Stimulated activated CD8-positive, alpha-beta memory T cell treated with anti-CD3 and anti-CD28 coated beads, Interleukin-12 subunit alpha, Interleukin-12 subunit beta, amount 100 ng/mL, for 24 hours (primary cell): ENCODE measurements at regions not wholly inside any gene's neighbourhood (a gene's known extent, or its start where the extent isn't known, plus 50 kb on each side); places are given as distances from the start of the nearest gene placed in this dataset.
"Not testable (repeated sequence)": the region's sequence is repeated elsewhere in the genome, so short reads cannot be mapped to it uniquely, and the experiment has no call there.

Experiments used
- DNase-seq: peaks from one replicate; pipeline ENCODE4 v3.0.0-alpha.2; 2020; ENCODE audit errors: extremely low read depth

DNA sequence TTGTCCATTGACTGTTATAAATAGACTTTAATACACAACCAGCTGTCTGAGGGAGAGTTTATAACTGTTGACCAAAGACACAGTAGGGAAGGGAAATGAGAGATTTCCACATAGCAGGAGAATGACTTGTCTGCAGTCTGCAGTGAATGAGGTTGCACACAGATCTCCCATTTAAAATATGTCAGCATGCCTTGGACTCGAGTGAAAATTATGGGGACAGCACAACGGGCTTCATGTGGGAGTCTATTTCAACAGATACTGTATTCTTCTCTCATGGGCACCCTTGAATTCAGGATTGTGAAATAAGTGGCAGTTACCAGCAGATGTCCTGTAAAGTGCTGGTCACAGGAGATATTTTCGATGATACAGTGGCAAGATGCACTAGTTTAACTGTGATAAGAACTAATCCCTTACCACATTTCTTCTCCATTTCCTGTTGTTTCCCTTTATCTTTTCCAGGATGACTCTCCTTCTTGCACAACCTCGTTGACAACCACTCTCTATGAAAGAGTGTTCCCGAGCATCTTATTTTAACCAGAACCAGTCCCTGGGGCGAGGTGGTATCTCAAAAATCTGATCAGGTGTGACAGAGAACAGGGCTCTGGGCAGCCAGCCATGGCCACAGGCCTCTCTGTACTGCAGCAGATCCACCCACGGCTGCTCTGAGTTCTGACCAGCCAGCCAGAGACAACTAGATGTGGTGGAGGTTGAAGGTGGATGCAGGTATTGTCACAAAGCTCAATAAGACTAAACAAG is 51.5 kb upstream of the MAP3K1 start:
- DNase-seq = no peak

GRCh38 chr5:56763182-56763581 is 52.2 kb upstream of the MAP3K1 start:
- DNase-seq = no peak

DNA sequence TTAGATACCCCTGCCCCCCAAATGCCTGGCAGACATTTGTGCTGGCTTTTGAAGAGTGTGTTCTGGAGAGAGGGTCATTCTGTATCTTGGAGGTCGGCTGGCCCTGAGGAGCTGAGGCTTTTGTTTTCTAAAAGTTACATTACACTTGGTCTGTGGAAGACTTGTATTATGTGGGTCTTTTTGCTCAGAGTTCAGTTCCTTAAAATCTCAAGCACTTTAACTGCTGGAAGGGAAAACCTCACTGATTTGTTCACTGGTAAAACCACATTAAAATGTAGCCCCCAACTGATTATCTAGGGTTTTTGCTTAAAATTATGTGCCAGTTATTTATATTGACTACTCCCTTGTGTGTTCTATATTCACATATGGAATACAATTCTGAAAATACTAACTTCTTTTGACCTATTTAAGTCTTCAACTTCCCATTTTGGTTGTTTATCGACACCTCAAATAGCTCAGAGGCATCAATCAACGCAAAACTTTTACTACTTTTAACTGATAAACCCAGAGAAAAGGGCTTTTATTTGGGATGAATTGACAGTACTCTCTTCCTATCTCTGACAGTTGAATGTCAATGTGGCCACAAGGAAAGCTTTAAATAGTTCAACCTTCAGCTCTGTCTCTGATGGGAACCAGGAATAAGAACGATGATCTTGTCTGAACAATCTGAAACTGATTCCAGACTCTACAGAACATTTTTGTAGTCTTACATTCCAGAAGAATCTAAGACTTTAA is 54.0 kb upstream of the MAP3K1 start:
- no peak for DNase-seq

DNA sequence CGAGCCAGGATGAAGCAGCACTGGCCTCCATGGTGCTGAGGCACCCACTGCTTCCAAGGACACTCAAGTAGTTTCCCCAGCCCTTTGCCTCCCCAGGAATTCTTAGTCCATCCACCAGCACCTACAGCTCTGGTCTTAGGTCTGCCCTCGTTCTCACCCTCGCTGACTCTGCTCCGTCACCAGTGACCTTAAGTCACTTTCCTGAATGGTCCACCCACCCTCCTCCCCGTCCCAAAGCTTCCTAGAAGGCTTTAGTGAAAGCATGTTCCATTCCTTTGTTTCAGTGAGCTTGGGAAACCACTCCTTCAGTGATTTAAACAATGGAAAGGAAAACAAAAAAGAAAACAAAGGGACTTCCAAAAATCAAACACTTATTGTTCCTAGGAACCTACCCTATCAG is 54.6 kb upstream of the MAP3K1 start:
- no peak for DNase-seq

DNA sequence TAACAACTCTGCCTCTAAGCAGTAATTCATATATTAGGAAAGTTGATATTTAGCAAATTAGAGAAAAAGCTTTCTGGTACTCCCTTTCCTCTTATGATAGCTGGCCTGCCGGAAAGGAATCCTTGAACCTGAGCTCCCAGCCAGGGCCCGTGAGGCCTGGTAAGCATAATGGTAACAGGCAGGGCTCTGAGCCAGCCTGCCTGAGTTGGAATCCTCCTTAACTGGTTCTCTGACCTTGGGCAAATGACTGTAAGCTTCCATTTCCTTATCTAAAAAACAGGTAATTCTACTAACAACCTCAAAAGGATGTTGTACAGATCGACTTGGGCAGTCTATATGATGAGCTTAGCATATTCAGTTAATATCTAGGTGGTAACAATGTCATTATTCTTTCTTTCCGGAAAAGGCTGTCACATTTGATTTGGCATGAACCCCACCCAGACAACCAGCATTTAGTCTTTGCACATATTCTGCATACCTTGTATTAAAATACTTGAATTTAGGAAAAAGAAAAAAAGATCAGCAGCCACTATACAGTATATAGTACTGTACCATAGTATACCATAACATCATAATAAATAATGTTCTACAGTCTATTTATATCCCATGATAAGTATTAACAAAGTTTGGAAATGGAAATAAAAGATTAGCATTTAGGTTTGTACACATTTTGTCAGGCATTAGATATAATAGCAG is 55.7 kb upstream of the MAP3K1 start:
- no peak for DNase-seq

DNA sequence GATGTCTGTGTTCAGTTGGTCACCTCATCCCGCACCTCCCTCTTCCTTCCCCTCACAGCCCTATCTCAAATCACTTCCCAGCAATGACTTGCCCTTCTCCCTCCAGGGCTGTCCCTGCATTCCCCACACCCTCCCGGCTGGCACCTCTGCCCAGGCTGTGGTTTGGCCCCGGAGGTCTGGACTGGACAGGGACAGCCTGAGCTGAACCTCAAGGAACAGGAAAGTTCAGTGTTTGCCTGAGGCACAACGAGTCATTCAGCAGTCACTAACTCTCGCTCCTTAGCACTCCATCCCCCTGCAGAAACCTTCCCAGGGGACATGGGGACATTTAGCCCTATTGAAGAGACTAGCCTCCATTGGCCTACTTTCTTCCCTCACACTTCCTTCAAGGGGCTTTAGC is 58.3 kb upstream of the MAP3K1 start:
- no peak for DNase-seq

GRCh38 chr5:56755036-56755555 is 60.3 kb upstream of the MAP3K1 start:
- no peak for DNase-seq

GRCh38 chr5:56753588-56753987 is 61.8 kb upstream of the MAP3K1 start:
- not testable (repeated sequence) for DNase-seq

- DNase-seq = no peak
These were observed 63.6 kb upstream of the MAP3K1 start for GRCh38 chr5:56751572-56752313.

DNA sequence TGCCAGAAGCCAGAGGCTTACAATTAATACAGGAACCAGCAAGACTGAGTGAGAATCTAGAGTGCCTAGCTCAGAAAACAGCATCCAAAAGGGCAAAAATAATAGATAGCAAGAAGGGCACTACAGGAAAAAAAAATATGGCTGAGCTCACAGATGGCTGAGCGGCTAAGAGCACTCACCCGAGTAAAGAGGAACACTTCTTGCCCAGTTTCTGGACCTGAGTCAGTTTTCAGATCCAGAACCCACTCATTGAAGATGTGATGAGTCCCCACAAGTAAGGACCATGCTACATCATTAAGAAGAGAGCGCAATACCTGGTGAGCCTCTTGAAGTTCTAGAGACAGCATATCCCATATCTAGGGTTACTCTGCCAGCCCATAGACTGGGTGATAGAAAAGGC is 65.5 kb upstream of the MAP3K1 start:
- no peak for DNase-seq

GRCh38 chr5:56746553-56747339 is 68.6 kb upstream of the MAP3K1 start:
- no peak for DNase-seq

- DNase-seq = no peak
These were observed 69.5 kb upstream of the MAP3K1 start for GRCh38 chr5:56745864-56746263.

GRCh38 chr5:56740868-56741267 is 74.5 kb upstream of the MAP3K1 start:
- no peak for DNase-seq

DNA sequence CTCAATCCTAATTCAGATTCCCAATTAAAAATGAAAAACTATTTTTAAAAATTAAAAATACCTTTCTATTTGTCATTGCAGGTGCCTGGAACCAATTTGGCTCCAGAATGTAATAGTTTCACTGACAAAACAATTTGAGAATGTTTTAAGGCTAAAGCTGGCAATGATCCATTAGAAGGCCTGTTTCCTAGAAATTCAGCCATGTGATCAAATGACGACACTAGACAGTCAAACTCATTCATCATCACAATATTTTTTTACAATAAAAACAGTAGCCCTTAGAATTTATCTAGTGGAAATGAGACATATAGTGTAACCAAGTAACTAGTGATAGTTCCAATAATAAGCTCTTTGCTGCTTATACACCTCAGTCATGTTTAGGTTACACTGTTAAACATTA is 75.4 kb upstream of the MAP3K1 start:
- DNase-seq = no peak

- no peak for DNase-seq
These were observed 77.3 kb upstream of the MAP3K1 start for GRCh38 chr5:56737951-56738606.

- DNase-seq = no peak
These were observed 78.2 kb upstream of the MAP3K1 start for GRCh38 chr5:56737002-56737621.

- DNase-seq = no peak
These were observed 79.3 kb upstream of the MAP3K1 start for GRCh38 chr5:56735849-56736641.

DNA sequence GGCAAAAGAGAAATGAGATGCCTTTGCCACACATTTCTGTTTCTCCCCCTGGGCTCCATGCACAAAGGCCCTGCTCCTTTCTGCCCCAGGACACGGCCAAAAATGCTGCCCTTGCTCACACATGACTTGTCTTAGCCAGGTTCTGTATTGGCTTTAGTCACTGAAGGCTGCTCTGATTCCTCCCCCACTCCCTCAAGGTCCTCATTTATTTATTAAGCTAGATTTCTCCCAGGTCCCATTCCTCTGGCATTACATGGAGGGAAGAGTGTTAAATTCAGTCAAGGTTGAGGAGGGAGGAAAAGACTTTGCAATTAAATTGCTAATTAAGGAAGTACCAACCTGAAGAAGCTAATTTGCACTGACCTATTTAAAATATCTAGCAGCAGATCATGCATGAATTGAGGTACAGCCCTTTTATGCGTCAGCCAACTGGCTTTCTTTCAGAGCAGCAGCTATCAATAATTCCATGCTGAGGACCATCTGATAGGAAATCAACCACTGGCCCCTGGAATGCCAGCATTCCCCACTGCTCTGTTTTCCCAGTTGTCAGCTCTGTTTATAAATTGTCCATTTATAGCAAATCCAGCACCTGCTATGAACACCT is 81.2 kb upstream of the MAP3K1 start:
- no peak for DNase-seq

DNA sequence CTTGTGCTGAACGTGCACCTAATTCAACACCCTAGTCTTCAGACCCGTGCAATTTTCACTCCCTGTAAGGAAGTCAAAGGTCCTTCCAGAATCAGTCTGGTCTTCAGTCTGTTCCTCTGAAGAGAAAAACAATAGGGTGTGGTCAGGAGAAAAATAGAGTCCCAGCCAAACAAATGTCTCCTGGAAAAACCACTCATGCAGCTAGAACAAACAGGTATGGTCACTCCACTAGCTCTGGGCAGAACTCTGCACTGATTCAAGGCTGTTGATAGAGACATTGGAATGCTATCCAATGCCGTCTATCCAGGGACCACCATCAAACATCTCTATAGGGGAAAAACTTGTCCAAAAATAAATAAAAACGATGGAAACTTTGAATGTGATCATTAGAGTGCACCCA is 81.8 kb upstream of the MAP3K1 start:
- DNase-seq = no peak
